Ectodermal cell (in vitro differentiated cells): ENCODE measurements at regions not wholly inside any gene's neighbourhood (a gene's known extent, or its start where the extent isn't known, plus 50 kb on each side); places are given as distances from the start of the nearest gene placed in this dataset.
"Not testable (repeated sequence)": the region's sequence is repeated elsewhere in the genome, so short reads cannot be mapped to it uniquely, and the experiment has no call there.

Source experiments
- H3K27ac ChIP-seq: 2 replicates; pipeline ENCODE4 v1.7.0; 2013; ENCODE audit warnings: mild to moderate bottlenecking, low read depth, low read length; ENCODE audit not compliant: insufficient read depth, poor library complexity, severe bottlenecking
- H3K27me3 ChIP-seq: 2 replicates; pipeline ENCODE4 v1.7.0; 2013; ENCODE audit warnings: mild to moderate bottlenecking, low read length; ENCODE audit not compliant: insufficient read depth, control insufficient read depth, poor library complexity, severe bottlenecking
- H3K36me3 ChIP-seq: one replicate; pipeline ENCODE4 v1.7.0; 2013; ENCODE audit warnings: low read length; ENCODE audit not compliant: control insufficient read depth, insufficient read depth
- H3K4me1 ChIP-seq: one replicate; pipeline ENCODE4 v1.7.0; 2013; ENCODE audit warnings: low read length; ENCODE audit not compliant: control insufficient read depth, insufficient read depth
- H3K4me3 ChIP-seq: 2 replicates; pipeline ENCODE4 v1.7.0; 2013; ENCODE audit warnings: low read depth, low read length, control low read depth; ENCODE audit not compliant: insufficient read depth
- H3K9me3 ChIP-seq: 2 replicates; pipeline ENCODE4 v1.7.0; 2013; ENCODE audit warnings: mild to moderate bottlenecking, low read length, moderate library complexity; ENCODE audit not compliant: control insufficient read depth
- whole genome bisulfite sequencing, 2 experiments: methylation state at CpG; one replicate each; pipeline ENCODE4 v1.1.7; 2013; ENCODE audit warnings: missing lambda C conversion rate in 2 of 2; 5-methylcytosine and 5-hydroxymethylcytosine counted together

DNA sequence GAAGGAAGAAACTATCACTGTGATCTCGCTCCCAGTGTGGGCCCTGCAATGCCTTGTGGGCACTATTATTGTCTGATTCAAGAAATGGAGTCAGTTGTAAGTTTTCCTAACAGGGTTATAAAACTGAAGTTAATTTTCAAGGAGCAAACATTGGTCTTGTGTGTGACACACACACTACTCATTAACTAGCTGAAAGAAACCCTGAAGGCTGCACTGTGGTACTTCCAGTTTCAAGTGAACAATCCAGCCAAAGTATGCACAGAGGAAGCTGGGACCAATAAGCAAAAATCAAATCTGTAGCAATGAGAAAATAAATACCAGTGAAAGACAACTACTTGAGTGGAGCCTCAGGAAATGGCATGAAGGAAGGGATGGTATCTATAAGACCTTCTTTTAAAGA lies 506.6 kb upstream of the POT1 start:
- no peaks in the 10 kb centered on the region for H3K4me1 ChIP-seq
- WGBS, 2 experiments = 93% methylated on average over 1 of the region's 1 CpG
- H3K4me3 ChIP-seq = no peak overlapping the region
- H3K36me3 ChIP-seq = no peaks in the 10 kb centered on the region
- no peaks in the 10 kb centered on the region for H3K9me3 ChIP-seq
- H3K27me3 ChIP-seq = no peaks in the 10 kb centered on the region
- no peak overlapping the region for H3K27ac ChIP-seq

- WGBS, 2 experiments = 88 to 91% methylated on average over 1 of the region's 1 CpG
- no peak overlapping the region for H3K27ac ChIP-seq
- no peaks in the 10 kb centered on the region for H3K4me1 ChIP-seq
- no peaks in the 10 kb centered on the region for H3K9me3 ChIP-seq
- H3K36me3 ChIP-seq = no peaks in the 10 kb centered on the region
- no peaks in the 10 kb centered on the region for H3K27me3 ChIP-seq
- no peak overlapping the region for H3K4me3 ChIP-seq
Measured at GRCh38 chr7:125431349-125431748, 501.7 kb upstream of the POT1 start.

DNA sequence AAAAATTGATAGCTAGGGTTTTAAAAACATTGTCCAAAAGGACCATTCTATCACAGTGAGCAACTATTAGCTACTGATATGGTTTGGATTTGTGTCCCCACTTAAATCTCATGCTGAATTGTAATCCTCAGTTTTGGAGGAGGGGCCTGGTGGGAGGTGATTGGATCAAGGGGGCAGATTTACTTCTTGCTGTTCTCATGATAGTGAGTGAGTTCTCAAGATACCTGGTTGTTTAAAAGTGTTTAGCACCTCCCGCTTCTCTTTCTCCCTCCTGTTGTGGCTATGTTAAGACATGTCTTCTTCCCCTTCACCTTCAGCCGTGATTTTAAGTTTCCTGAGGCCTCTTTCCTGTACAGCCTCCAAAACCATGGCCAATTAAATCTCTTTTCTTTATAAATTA lies 500.4 kb upstream of the POT1 start:
- 75 to 87% methylated on average over 2 of the region's 2 CpGs for WGBS, 2 experiments
- Histone ChIP-seq H3K9me3 (no peaks in the 10 kb centered on the region), H3K4me1 (no peaks in the 10 kb centered on the region), H3K27ac (no peak overlapping the region), H3K27me3 (no peaks in the 10 kb centered on the region), H3K4me3 (no peak overlapping the region), H3K36me3 (no peaks in the 10 kb centered on the region)

GRCh38 chr7:125427676-125428075 lies 498.1 kb upstream of the POT1 start:
- Histone ChIP-seq H3K36me3 (no peaks in the 10 kb centered on the region), H3K4me3 (no peak overlapping the region), H3K27ac (no peak overlapping the region), H3K27me3 (no peaks in the 10 kb centered on the region), H3K4me1 (no peaks in the 10 kb centered on the region), H3K9me3 (no peaks in the 10 kb centered on the region)
- 71 to 84% methylated on average over 1 of the region's 1 CpG for WGBS, 2 experiments

DNA sequence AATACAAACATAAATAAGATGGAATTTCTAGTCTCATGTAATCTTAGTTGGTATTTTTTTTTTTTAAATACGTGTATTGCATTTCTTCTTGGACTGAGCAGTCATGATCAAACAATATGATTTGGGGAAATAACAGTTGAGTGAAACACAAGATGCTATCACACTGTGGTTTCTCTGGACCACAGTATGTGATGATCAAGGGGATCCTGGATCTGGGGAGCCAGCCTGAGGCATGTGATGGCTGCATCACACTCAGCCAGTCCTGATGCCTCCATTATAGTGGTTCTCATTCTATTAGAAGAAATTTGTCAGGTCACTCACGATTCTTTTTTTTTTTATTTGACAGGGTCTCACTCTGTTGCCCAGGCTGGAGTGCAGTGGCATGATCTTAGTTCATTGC lies 495.9 kb upstream of the POT1 start:
- WGBS, 2 experiments = 90 to 100% methylated on average over 2 of the region's 2 CpGs
- no peaks in the 10 kb centered on the region for H3K9me3 ChIP-seq

GRCh38 chr7:125424721-125425120 lies 495.1 kb upstream of the POT1 start:
- 94% methylated on average over 2 of the region's 3 CpGs; no CpG with 5 or more reads in 1 of the 2 experiments for WGBS, 2 experiments
- H3K9me3 ChIP-seq = no peaks in the 10 kb centered on the region
- no peaks in the 10 kb centered on the region for H3K4me1 ChIP-seq
- H3K4me3 ChIP-seq = no peak overlapping the region
- no peaks in the 10 kb centered on the region for H3K36me3 ChIP-seq
- no peaks in the 10 kb centered on the region for H3K27me3 ChIP-seq
- H3K27ac ChIP-seq = no peak overlapping the region

More for the DNA sequence above, 495.9 kb upstream of the POT1 start:
- Histone ChIP-seq H3K27ac (no peak overlapping the region), H3K36me3 (no peaks in the 10 kb centered on the region), H3K4me3 (no peak overlapping the region), H3K4me1 (no peaks in the 10 kb centered on the region), H3K27me3 (no peaks in the 10 kb centered on the region)

- Histone ChIP-seq H3K4me1 (no peaks in the 10 kb centered on the region), H3K27me3 (no peaks in the 10 kb centered on the region), H3K4me3 (no peak overlapping the region), H3K27ac (no peak overlapping the region), H3K9me3 (no peaks in the 10 kb centered on the region), H3K36me3 (no peaks in the 10 kb centered on the region)
Measured at GRCh38 chr7:125423458-125424155, 494.0 kb upstream of the POT1 start.

- H3K36me3 ChIP-seq, H3K27me3 ChIP-seq, H3K27ac ChIP-seq, H3K9me3 ChIP-seq, H3K4me1 ChIP-seq, H3K4me3 ChIP-seq: not testable (repeated sequence)
- WGBS, 2 experiments = 93 to 94% methylated on average over 3 of the region's 3 CpGs
Measured at GRCh38 chr7:125421407-125421806, 491.8 kb upstream of the POT1 start.

DNA sequence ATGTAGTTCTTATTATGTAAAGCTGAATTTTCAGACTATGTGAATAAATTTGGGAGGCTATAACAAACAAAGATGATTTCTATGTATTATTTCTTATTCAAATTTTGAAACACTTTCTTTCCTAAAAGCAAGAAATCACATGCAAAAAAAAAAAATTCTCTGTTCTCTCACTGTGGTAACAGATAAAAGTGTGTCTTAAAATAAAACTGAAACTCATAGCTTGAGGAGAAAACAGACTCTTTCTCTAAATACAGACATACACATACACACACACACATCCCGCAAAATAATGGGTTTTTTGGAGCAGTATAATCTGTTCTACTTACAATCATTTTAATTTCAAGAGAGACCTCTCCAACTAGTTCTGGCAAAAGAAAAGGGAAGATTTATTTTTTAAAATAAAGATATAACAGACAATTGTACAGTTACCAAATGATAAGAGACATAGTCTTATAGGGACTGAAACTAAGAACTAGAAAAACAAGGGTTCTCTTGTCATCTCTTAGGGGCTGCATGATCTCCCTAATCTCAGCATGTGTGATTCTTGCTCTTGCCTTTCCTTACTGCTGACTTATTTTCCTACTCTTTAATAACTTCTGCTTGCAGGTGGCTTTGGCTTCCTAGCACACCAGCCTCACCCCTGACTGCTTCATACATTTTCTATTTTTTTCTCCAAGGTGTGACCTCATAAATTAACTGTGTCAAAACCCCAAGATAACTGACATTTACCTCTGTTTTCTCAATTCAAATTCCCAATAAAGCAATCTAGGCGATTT lies 483.5 kb upstream of the POT1 start:
- no peaks in the 10 kb centered on the region for H3K9me3 ChIP-seq
- H3K4me1 ChIP-seq = no peaks in the 10 kb centered on the region
- no peaks in the 10 kb centered on the region for H3K36me3 ChIP-seq
- 38 to 40% methylated on average over 1 of the region's 2 CpGs for WGBS, 2 experiments
- no peak overlapping the region for H3K4me3 ChIP-seq
- no peak overlapping the region for H3K27ac ChIP-seq
- H3K27me3 ChIP-seq = no peaks in the 10 kb centered on the region

DNA sequence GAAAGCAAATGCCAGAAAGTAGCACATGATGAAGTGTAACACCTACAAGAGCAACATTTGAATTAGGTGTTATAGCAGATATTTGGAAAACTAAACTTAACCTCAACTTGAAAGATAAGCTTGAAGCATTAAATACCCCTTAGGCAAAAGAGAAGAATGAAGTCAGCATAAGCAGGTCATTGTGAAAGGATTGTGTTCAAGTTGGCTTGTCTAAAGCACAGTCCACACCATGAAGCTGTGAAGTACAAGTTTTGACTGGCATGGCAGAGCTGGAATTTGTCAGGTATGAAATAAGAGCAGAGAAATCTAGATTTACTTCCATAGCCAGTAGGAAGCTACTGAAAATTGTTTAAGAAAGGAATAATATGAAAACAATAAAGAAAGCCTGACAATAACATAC lies 480.3 kb upstream of the POT1 start:
- H3K27me3 ChIP-seq = no peaks in the 10 kb centered on the region
- H3K4me3 ChIP-seq = no peak overlapping the region
- H3K27ac ChIP-seq = no peak overlapping the region
- no peaks in the 10 kb centered on the region for H3K4me1 ChIP-seq
- H3K36me3 ChIP-seq = no peaks in the 10 kb centered on the region
- H3K9me3 ChIP-seq = no peaks in the 10 kb centered on the region
